ENCODE measurements at regions not wholly inside any gene's neighbourhood (a gene's known extent, or its start where the extent isn't known, plus 50 kb on each side); places are given as distances from the start of the nearest gene placed in this dataset.

- no peak for DNase-seq
Measured at GRCh38 chr2:236805800-236806531, 236.3 kb downstream of the ACKR3 start.

DNA sequence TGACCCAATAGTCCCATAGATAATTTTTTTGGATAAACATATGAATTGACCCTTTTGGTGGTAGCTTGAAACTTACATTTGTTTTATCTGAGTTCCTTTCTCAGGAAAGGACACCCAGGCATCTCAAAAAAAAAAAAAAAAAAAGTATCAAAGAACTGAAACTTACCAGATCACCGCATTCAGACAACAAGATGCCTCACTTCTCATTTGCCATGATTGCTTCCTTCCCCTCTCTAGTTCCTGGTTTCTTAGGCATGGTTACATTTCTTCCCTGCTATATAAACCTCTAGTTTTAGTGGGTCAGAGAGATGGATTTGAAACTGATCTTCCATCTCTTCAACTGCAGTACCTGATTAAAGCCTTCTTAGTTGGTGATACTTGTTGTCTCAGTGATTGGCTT, 240.1 kb downstream of the ACKR3 start:
- DNase-seq: peak; percentile 34

- DNase-seq: no peak
Measured at GRCh38 chr2:236811062-236811656, 241.5 kb downstream of the ACKR3 start.

- DNase-seq: no peak
Measured at GRCh38 chr2:236813766-236814165, 244.1 kb downstream of the ACKR3 start.

- no peak for DNase-seq
Measured at GRCh38 chr2:236814593-236814992, 245.0 kb downstream of the ACKR3 start.

- no peak for DNase-seq
Measured at GRCh38 chr2:236815746-236816145, 246.1 kb downstream of the ACKR3 start.

- DNase-seq: no peak
Measured at GRCh38 chr2:236816197-236817170, 246.9 kb downstream of the ACKR3 start.

DNA sequence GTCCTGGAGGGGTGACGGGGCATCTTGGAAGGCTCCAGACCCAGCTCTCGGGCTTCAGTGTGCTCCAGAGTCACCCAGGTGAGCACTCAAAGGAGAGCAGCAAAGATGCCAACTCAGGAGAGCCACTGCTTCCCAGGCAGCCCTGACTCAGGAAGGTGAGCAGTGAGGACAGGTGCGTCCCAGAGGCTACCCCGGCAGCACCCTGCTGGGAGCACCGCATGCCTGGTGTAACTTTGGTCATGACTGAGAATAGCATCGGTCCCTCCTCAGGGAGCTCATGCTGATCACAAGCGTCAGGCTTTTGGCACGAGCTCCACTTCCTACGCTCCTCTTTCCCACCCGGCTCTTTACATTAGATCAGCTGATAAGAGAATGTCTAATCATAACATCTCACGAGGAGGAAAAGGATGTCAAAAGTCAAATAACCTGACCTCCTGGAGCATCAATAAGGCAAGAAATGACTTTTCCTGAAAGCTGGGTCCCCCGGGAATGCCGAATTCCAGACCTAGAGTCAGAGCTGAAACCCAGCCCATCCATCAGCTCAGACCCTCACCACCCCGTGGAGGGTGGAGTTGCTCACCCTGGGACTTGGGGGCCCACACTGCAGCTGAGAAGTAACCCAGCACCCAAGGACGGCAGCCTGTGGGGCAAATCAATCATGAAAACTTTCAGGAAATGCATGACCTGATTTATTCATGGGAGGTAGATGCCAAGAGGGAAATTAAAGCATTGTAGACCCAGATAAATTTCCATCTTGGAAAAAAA, 248.8 kb downstream of the ACKR3 start:
- DNase-seq: no peak

DNA sequence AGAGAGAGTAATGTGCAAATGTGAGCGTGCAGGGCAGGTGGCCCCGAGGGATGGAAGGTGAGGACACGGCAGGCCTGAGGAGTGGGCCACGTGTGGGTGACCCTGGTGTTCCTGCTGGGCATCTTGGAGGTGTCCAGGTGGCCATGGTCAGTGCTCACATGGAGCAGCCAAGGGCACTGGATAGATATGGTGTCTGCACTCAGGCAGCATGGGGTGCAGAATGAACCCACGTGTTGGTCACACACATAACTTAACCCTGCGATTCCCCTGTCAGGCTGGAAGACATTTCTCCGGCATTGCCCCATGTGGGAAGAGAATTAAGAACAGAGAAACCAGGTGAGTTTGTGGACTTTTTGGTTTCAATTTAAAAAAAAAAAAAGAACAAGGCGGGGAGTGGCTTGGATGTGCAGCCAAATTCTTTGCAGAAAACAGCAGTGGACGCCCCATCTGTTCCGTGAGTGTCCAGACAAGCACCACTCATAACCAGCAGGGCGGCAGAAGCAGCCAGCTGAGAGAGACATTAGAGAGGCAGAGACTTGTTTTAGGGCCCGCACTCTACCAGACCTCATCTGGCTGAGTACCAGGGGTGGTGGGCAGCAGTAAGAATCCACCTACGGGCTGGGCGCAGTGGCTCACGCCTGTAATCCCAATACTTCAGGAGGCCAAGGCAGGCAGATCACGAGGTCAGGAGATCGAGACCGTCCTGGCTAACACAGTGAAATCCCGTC, 249.8 kb downstream of the ACKR3 start:
- DNase-seq: no peak

DNA sequence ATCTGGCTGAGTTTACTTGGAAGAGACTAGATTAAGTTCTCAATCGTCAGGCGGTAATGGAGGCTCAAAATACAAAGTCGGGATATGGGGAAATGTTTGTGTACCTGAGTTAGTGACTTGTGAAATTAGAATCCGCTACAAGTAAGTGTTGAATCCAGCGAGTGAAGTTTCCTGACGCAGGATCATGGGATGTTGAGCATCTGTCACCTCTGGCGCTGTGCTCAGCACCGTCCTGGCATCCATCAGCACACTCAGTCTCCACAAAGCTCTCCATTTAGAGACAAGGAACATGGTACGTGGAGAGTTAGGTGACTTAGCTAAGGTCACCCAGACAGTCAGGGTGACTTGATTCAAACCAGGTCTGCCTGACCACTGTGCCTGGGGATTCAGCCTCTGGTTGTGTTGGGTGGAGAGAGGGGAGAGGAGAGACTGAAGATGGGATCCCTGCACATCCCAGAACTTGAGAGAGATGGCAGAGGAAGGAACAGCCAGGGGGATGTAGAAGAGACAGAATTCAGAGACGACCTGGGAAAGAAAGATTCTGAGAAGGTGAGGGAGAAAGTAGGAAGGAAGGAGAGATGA, 251.2 kb downstream of the ACKR3 start:
- DNase-seq: no peak

DNA sequence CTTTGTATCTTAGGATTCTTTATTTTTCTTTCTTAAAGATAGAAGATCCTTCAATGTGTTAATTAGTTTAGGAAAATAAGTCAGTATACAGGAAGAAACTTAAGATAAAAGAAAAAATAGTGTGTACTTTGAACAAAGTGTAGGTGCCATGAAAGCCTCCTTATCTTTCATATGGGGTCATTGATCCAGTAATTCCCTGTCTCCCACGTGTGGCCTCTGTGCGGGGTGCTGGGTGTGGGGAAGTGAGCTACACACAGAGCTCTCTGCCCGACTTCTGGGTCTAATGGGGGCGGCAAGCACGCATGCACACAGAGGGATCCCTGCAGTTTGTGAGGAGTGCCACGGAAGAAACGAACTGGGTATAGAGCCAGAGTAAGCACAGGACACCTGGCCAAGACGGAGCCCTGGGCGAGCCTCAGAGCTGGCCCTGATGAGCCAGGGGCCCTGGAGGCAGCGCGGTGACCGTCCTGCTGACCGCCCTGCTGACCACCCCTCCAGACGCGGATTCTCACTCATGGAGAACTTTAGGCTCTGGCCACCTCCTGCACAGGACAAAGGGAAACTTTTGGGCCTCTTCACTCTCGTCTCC, 253.5 kb downstream of the ACKR3 start:
- no peak for DNase-seq

GRCh38 chr2:236823963-236824362, 254.3 kb downstream of the ACKR3 start:
- no peak for DNase-seq

DNA sequence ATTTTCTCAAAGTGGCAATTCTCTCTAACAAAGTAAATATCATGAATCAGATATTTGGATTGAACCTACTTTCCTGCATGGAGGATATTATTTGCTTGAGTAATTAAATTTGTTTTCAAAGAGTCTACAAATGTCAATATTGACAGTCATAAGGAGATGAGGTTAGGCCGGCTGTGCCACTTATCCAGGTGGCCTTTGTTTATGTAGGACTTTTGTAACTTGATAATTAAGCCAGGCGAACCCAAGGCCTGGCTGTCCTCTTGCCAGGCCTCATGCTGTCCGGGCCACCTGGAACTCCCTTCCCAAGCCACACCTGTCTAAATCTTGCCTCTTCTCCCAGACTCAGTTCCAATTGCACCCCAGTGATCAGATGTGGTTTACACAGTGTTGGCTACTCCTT, 255.2 kb downstream of the ACKR3 start:
- DNase-seq: no peak

- no peak for DNase-seq
Measured at GRCh38 chr2:236825989-236826510, 256.4 kb downstream of the ACKR3 start.

- DNase-seq: no peak
Measured at GRCh38 chr2:236826606-236827156, 257.1 kb downstream of the ACKR3 start.

- no peak for DNase-seq
Measured at GRCh38 chr2:236827997-236828396, 257.7 kb upstream of the COPS8 start.

GRCh38 chr2:236828820-236829219, 256.9 kb upstream of the COPS8 start:
- DNase-seq: no peak

DNA sequence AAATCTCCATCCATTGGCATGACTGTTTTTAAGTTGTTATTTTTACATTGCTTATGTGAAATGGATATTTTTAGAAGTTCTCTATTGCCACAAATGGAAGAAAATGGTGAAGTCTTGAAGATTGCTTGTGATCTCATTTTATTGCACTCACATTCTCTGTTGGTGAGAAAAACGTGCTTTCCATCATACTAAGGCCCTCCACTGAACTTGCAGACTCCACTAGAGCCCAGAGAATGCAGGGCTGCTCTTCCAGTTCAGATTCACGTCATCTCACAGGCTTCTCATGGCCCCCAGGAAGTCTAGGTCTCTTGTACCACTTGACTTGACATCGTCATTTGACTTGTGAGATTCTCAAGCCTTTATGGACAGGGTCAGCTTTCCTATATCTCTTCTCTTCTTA, 254.8 kb upstream of the COPS8 start:
- DNase-seq: no peak

- no peak for DNase-seq
Measured at GRCh38 chr2:236831698-236832097, 254.0 kb upstream of the COPS8 start.

DNA sequence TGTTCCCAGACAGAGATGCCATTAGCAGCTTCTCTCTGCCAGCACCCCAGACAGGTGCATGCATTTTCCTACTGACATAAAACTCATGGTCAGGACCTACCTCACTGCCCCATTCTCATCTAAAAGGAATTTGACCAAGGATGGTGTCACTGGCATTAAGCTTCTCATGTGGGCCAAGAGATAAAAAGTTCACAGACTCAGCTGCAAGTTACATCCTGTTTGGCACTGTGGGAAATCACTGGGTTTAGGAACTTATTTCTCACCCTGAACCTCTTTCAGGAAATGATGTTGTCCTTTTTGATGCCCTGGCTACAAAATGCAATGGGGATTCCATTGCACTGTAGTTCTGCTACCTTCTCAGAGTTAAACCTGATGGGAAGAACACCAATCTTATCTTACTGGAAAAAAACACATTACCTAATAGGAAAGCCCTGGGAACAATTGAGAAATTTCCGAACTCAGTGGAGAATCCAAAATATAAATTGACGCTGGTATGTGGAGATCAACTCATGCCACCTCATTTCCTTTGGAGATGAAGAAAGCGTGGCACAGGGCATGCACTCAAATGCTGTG, 252.1 kb upstream of the COPS8 start:
- peak; percentile 6 for DNase-seq
